Retinal pigment epithelial cell (primary cell): ENCODE measurements at regions not wholly inside any gene's neighbourhood (a gene's known extent, or its start where the extent isn't known, plus 50 kb on each side); places are given as distances from the start of the nearest gene placed in this dataset.

Experiments
- DNase-seq: peaks from one replicate; pipeline ENCODE4 v3.0.0-alpha.2; 2010; ENCODE audit warnings: low read depth
- H3K4me3 ChIP-seq: 2 replicates; pipeline ENCODE4 v1.5.1; 2011; ENCODE audit warnings: mild to moderate bottlenecking, low read length, control low read depth, moderate library complexity
- TF ChIP-seq, protein P1 (sequence below): conservative IDR thresholded peaks from 2 replicates; pipeline ENCODE4 v1.5.1; 2011; ENCODE audit warnings: low read depth, low read length, control low read depth, inconsistent platforms

- DNase-seq: no peak
- no peak overlapping the region for H3K4me3 ChIP-seq
- TF ChIP-seq, protein P1, sequence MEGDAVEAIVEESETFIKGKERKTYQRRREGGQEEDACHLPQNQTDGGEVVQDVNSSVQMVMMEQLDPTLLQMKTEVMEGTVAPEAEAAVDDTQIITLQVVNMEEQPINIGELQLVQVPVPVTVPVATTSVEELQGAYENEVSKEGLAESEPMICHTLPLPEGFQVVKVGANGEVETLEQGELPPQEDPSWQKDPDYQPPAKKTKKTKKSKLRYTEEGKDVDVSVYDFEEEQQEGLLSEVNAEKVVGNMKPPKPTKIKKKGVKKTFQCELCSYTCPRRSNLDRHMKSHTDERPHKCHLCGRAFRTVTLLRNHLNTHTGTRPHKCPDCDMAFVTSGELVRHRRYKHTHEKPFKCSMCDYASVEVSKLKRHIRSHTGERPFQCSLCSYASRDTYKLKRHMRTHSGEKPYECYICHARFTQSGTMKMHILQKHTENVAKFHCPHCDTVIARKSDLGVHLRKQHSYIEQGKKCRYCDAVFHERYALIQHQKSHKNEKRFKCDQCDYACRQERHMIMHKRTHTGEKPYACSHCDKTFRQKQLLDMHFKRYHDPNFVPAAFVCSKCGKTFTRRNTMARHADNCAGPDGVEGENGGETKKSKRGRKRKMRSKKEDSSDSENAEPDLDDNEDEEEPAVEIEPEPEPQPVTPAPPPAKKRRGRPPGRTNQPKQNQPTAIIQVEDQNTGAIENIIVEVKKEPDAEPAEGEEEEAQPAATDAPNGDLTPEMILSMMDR: no peak
These were observed 128.2 kb upstream of the COX10 start for GRCh38 chr17:13940858-13941665.

DNA sequence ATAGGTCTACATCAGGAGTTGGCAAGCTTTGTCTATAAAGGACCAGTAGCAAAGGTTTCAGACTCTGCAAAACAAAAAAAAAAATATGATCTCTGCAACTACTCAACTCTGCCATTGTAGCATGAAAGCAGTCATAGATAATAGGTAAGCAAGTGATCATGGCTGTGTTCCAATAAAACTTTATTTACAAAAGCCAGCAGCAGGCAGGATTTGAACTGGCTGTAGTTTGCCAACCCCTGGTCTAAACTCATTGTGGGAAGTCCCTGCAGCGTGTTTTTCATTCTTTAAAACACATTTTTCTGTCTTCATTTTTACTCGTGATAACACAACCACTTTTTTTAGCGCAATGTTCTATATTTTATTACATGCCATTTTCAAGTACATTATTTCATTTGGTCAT is 127.5 kb upstream of the COX10 start:
- TF ChIP-seq, protein P1: no peak

DNA sequence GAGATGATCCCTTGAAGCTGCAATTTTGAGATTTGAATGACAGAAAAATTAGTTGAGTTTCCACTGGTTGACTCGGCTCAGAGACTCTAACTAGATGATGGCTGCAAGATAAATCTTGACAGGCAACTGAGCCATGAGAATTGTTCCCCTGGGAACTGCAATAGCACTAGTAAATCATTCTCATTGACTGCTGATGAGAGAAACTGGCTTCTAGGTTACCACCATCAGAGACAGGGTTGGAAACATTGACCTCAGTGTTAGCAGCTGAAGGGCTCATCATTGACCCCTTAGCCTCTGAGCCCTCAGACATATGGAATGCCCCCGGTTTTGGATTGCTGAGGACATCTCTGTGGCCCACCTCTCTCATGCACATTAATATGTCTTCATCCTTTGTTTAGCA is 125.4 kb upstream of the COX10 start:
- TF ChIP-seq, protein P1: no peak
- DNase-seq: no peak
- H3K4me3 ChIP-seq: no peak overlapping the region

More for the DNA sequence above, 127.5 kb upstream of the COX10 start:
- no peak for DNase-seq
- no peak overlapping the region for H3K4me3 ChIP-seq

DNA sequence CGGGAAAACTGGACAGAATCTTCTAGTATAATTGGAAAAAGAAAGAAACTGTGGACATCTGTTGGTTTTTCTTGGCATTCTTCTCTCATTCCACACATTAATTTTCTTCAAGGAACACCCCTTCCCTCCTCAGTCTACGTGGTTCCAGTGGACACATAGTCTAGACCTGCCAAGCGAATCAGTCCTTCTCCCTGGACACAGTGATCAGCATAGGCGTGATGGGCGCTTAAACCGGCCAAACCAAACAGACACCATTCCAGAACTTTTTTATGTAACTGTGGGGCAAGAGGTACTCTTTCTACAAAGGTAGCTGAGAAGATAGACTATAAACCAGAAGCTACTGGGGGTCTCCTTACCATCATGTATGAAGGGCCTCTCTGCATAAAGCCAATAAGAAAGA is 121.8 kb upstream of the COX10 start:
- H3K4me3 ChIP-seq: no peak overlapping the region
- TF ChIP-seq, protein P1: no peak
- DNase-seq: no peak

DNA sequence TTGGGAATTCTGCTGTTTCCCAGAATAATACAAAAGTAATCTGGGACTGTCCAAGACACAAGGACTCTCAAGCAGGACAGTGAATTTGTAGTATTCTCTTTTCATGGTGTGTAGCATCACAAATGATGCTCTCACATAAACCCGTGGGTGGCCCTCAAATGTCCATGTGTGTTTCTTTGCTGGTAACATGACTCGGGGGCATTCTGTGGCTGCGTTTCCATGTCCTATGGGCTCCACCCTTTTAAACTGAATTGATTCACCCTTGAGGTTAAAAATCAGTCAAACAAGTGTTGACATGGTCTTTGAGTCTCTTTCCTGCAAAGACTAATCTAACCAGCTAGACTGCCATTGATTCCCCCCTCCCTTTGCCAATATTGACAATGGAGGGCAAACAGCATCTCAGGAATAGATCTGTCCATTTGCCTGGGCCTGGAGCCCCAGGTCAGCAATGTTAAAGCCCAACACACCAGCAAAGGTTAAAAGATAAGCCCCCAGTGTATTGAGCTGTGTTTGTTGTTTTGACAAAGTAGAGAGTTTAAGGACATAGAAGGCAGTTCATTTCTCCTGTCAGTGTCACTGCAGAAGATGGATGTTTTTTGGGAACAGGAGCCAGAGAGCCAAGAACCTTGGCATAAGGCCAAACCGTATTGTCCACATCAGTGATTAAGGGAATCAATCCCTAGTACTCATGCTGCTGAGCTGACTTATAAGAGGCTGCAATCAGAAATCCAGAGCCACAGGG is 117.1 kb upstream of the COX10 start:
- TF ChIP-seq, protein P1: no peak
- H3K4me3 ChIP-seq: no peak overlapping the region
- DNase-seq: no peak

GRCh38 chr17:13953841-13954240 is 115.5 kb upstream of the COX10 start:
- TF ChIP-seq, protein P1: no peak
- no peak for DNase-seq
- no peak overlapping the region for H3K4me3 ChIP-seq

DNA sequence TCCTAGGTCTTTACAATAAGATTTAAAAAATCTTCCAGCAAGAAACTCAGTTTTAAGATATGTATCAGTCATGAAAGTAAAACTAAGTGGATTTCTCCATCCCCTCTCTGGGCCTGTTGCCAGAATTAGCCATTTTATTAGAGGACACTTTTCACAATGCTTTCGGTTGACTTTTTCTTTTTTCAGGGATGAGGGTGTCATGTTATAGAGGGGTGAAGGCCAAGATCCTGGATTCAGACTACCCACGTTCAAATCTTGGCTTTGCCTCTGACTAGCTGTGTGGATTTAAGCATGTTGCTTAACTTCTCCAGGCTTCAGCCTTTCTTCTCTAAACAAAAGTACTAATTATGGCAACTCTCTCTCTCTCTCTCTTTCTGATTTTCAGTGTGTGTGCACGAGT is 111.7 kb upstream of the COX10 start:
- H3K4me3 ChIP-seq: no peak overlapping the region
- TF ChIP-seq, protein P1: no peak
- DNase-seq: no peak
